GM19455 (cell line): ENCODE measurements at regions not wholly inside any gene's neighbourhood (a gene's known extent, or its start where the extent isn't known, plus 50 kb on each side); places are given as distances from the start of the nearest gene placed in this dataset.
"Not testable (repeated sequence)": the region's sequence is repeated elsewhere in the genome, so short reads cannot be mapped to it uniquely, and the experiment has no call there.

ENCODE experiments used
- ATAC-seq: cut with Tn5 transposase; IDR thresholded peaks from one replicate; pipeline ENCODE4 v1.9.1; 2021; ENCODE audit not compliant: unreplicated experiment

GRCh38 chr13:34349091-34349722 is 531.3 kb downstream of the RFC3 start:
- ATAC-seq: no peak

DNA sequence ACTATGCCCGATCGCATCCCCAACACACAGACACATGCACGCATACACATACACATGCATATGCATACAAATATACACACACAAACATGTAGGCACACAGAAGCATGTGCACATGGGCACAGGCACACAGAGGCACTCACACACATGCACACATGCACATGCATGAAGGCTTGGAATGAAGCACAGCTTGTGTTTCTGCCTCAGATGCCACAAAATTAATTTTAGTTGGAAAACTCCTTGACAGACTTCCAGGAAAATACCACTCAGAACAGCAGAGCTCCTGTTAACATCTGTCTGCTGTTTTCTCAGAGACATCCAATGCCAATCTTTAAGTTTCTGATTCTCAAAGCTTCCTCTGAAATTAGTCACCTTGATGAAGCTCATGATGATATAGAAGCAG is 532.7 kb downstream of the RFC3 start:
- no peak for ATAC-seq

- no peak for ATAC-seq
Measured at GRCh38 chr13:34351134-34351533, 533.2 kb downstream of the RFC3 start.

DNA sequence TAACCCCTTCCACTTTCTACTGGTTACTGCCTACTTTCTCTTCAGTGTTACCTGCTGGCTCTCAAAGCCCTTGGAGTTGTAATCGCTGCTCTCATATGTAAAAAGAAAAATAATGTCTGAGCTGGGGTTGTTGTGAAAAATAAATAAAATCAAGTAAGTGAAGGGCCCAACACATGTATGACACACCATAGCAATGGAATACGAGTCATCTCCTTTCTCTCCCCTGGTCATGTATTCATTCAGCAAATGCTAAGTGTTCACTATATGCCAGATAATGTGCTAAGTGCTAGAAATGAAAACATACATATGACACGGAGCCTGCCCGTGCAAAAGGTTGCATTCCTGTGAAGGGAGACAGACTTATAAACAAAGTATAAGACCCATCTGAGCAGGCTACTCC is 535.0 kb downstream of the RFC3 start:
- no peak for ATAC-seq

DNA sequence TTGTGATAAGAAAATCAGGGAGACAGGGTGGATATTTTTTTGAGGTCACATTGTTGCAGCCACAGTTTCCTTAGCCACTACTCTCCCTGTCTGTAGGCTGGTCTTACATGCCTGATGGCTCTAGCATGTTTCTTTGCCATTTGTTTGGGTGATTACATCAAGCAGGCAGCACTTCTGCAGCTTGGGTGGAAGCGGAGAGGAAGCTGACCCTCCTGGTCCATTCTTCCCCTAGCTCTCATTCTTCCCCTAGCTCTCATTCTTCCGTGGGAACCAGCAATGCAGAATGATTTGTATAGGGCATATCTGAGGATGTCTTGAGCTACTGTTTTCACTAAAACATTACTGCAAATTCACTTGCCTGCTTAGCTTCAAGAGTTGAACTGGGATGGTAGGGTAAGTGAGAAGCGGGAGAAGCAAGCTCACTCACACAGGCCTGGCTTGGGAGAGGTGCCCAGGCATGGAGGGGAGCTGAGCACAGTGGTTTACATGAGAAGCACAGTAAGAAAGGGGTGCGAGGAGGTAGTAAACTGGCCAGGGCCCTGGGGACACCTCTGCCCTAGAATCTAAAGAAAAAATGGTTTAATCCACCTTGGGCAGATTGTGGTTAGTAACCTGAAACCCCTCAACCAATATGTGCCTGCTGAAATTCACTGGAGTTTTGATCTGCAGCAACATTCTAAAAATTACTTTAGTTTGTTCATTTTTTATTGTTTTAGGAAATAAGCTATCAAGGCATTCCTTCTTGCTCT is 538.9 kb downstream of the RFC3 start:
- ATAC-seq: no peak

- ATAC-seq: no peak
Measured at GRCh38 chr13:34357435-34358232, 539.7 kb downstream of the RFC3 start.

- no peak for ATAC-seq
Measured at GRCh38 chr13:34358811-34359513, 541.0 kb downstream of the RFC3 start.

DNA sequence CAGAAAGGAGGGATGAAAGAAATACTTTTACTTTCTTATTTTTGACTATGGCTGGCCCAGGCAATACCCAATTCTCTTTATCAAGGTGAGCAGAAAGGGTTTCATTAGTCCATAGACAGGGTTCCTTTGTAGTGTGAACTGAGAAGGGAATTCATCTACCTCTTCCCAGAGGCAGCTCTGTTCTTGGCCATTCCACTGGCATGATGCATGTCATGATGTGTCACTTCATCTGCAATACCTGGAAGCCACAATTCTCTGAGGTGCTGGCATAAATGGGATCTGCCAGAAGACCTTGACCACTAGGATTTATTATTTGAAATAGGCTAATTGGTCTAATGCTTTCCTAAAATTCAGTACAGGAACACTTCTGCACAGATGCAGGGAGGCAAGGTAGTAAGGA is 542.8 kb downstream of the RFC3 start:
- ATAC-seq: no peak

DNA sequence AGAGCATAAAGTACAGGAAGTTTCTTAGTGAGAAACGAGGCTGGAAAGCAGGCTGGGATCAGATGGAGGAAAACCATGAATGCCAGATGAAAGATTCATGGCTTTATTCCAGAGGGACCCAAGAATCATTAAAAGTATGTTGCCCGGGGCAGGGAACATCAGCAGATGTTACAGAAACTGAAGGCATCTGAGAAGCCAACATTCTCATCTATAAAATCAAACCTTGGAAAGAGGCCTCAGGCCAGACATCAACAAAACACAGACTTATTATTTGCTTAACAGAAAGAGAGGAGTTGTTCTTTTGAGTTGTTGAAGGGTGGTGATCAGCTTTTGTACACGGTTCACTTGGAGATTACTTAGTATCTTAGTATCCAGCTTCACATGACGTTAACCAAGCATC is 543.6 kb downstream of the RFC3 start:
- no peak for ATAC-seq

DNA sequence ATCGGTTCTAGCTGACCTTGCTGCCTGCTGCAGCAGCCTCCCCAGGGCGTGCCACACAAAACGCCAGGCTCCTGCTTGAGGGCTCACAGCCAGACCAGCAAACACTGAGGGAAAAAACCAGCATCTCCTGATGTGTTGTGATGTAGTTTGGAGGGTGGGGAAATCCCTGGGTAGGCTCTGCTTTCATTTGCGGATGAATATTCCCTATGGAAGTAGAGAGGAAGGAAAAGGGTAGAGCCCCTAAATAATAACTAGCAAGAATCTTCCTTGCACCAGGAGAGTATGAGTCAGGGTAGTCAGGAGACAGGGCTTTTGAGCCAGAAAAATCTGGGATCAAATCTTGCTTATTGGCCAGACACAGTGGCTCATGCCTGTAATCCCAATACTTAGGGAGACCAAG is 545.3 kb downstream of the RFC3 start:
- ATAC-seq: no peak

DNA sequence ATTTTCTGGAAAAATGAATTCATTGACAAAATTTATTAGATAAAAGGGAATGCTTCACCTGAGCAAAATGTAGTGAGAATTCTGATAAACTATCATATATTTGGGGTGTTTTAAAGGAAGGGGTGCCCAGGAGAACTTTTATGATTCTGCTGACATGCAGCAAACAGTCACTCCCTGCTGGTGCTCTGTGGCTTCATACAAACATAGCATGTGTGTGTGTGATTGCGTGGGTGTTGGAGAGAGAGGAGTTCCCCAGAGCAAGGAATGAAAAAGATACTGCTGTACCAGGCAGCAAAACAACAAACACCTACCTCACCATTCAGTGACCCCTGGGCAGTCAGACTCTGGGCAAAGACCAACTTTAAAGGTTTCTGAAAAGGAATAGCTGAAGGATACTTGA is 546.7 kb downstream of the RFC3 start:
- ATAC-seq: no peak

DNA sequence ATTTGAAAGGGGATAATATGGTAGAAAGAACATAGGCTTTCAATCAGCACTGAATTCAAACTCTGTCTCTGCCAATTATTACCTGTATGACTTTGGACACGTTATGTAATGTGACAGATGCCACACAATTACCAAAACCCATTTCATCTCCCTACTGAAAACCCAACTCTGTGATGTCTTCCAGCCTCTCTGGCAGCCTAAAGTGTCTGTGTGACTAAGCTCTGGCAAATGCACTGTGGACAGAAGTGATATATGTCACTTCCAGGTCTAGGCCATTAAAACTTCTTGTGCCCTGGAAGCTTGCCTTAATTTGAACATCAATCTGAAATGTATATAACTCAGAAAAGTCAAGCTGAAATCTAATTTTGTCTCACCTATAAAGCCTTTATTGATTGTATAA is 552.0 kb downstream of the RFC3 start:
- no peak for ATAC-seq

DNA sequence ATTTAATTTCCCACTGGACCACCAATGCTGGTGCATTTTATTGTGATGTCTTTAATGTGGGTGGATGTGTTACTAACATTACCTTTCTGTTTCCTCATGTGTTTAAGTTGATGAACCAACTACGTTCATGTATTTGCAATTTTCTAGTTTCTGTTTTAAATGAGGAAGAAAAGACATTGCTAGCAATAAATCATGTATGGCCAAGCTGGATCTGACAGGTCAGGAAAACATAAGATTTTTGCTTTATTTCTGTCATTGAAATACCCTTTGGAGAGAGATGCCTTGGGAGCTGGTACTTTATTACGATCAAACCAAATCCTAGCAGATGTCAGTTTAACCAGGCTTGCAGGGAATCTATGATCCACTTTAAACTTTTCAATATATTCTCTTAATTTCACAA is 553.2 kb downstream of the RFC3 start:
- ATAC-seq: no peak

DNA sequence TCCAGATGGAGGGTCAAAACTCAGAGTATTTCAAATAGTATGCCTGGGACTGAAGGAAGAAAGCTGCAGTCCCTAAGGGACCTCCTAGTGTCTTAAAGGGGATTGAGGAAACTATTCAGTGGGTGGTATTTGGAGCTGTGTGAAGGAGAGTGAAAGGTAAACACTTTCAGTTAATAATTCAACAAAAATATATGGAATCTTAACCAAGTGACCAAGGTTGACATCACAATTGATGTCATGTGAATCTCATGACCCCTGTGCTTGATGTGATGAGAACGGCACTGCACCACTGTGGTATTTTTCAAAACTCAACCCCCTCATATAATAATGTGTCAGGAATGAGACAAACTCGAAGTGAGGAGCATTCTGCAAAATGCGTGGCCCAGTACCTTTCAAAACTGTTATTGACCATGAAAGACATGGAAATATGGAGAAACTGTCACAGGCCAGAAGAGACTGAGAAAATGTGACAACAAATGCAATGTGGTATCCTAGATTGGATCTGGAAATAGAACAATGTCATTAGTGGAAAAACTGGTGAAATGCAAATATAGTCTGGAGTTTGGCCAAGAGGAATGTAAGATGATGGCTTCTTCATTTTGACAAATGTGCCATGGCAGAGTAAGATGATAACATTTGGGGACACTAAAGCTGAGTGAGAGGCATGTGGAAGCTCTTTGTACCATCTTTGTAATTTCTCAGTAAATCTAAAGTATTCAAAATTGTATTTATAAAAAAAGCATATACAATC is 553.9 kb downstream of the RFC3 start:
- no peak for ATAC-seq

- ATAC-seq: no peak
Measured at GRCh38 chr13:34372581-34372980, 554.6 kb downstream of the RFC3 start.

DNA sequence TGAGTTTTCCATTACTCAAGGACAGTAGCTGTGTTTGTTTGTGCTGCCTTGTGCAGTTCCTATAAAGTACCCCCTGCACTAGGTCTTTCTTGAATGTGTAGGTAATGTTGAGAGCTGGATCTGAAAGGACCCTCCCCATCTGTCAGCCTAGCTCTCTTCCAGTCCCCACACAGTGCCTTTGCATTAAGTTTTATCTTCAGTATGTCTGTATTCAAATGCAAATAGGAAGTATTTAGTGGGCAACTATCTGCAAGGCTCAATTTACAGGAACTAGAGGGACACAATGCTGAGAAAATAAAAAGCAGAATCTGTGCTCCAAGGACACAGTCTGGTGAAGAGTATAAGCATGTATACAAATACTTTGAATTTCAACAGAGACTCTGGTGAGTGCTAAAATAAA is 558.5 kb downstream of the RFC3 start:
- no peak for ATAC-seq

DNA sequence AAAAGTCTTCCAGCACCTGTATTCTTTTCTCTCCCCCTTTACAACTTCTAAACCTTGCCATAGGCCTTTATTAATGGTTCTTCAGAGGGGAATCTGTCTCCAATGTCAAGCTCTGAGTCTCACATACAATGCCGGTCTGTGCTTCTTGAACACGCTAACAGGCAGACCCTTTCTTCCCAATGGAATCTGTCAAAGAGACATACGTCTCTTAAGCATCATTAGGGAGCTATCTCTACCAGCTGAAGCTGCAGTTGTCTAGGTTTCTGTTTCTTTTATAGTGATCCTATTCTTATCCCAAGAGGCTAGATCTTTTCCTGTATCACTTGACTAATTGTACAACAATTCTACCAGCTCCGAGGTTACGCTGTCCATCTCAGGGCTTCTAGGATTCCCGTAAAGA is 560.8 kb upstream of the NBEA start:
- no peak for ATAC-seq

DNA sequence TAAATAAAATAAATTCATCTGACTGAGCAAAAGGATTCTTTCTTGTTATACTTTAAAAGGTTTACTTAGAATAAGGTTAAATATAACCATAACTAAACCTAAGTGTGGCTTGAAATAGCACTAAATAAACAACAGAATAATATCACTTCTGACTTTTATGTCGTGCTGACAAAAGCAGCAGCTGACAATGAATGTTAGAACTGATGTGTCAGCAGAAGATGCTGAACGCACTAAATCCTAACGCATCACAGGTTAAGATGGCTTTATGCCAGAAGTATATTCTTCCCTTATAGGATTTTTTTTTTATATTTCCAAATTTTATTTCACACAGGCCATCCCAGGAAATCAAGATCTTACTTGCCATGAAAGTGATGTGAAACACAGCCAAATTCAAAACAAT is 558.3 kb upstream of the NBEA start:
- ATAC-seq: no peak

- not testable (repeated sequence) for ATAC-seq
Measured at GRCh38 chr13:34386229-34386628, 555.8 kb upstream of the NBEA start.

- ATAC-seq: no peak
Measured at GRCh38 chr13:34391076-34391475, 551.0 kb upstream of the NBEA start.

GRCh38 chr13:34401696-34402095 is 540.4 kb upstream of the NBEA start:
- no peak for ATAC-seq
